RWPE1 (cell line): ENCODE measurements at regions not wholly inside any gene's neighbourhood (a gene's known extent, or its start where the extent isn't known, plus 50 kb on each side); places are given as distances from the start of the nearest gene placed in this dataset.

Experiments used
- CTCF ChIA-PET: fragments of 350-600 bp; sonication (Branson Sonifier 250); formaldehyde crosslinking; extraction: SDS; loops from one replicate; lab custom pipeline; 2021; lab: Yijun Ruan, JAX
- POLR2A ChIA-PET: fragments of 400-600 bp; formaldehyde crosslinking; extraction: SDS; loops from one replicate; lab custom pipeline; 2020; ENCODE audit warnings: antibody characterized with exemption; ENCODE audit not compliant: low non-redundant PET; lab: Yijun Ruan, JAX
- DNase-seq: peaks from one replicate; pipeline ENCODE4 v3.0.0; 2012; ENCODE audit warnings: low spot score
- H3K27ac ChIP-seq: fragments of 450-650 bp; 2 replicates; pipeline ENCODE4 v1.5.1; 2017
- CTCF ChIP-seq: fragments of 450-650 bp; conservative IDR thresholded peaks from 2 replicates; pipeline ENCODE4 v1.5.1; 2017; ENCODE audit warnings: low read depth, mild to moderate bottlenecking

DNA sequence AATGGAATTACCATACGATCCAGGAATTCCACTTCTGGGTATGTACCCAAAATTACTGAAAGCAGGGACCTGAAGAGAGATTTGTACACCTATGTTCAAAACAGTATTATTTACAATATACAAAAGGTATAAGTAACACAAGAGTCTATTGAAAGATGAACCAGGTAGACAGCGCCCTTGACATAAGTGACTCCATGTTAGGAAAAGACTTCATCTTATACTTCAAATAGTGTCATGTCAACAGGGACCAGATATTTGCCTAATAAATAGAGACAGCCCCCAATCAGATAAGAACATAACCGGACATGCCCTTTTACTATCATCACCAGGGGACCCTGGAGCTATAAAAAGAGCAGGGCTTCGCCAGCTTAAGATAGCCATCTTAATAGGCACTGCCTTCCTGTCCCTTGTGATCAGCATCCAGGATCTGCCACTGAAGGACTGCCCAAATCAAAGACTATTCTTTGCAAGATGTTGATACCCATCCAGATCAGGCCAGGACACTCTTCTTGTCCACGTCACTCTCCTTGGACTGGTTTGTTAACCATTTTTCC, 309.0 kb upstream of the SULF2 start:
- no peak for DNase-seq
- TF ChIP-seq CTCF, result no peak
- ChIA-PET POLR2A (no interaction called here), CTCF (no interaction called here)
- no peak overlapping the region for H3K27ac ChIP-seq

GRCh38 chr20:48092596-48093280, 307.5 kb upstream of the SULF2 start:
- DNase-seq, result no peak
- ChIA-PET POLR2A (no interaction called here), CTCF (interaction anchor here (0.8 kb wide), 1 partner anchor 13 kb away, joined by 3 read pairs; no protein-coding TSS in a partner anchor)
- TF ChIP-seq CTCF, result no peak
- H3K27ac ChIP-seq, result no peak overlapping the region

DNA sequence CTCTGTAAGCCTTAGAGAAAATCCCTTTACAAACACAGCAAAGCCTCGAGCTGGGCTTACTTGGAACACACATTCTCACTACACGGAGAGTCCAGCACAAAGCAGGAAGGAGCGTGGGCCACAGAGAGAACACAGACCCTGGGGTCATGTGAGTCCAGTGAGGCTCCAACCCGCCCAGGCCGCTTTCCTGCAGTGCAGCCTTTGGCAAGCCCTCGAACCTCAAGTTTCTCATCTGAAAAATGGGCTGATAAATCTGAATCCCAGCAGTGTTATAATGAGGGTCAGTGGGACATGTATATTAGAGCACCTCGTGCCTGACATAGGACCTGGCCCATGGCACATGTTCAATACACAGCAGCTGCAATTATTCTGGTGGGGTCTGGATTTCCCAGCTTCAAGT, 305.5 kb upstream of the SULF2 start:
- ChIA-PET POLR2A (no interaction called here), CTCF (interaction anchor here (0.6 to 1.0 kb wide), 3 partner anchors 14 to 169 kb away, joined by 3 to 5 read pairs (median 4); no protein-coding TSS in a partner anchor)
- H3K27ac ChIP-seq, result no peak overlapping the region
- no peak for DNase-seq
- TF ChIP-seq CTCF, result no peak

GRCh38 chr20:48090314-48090713, 305.0 kb upstream of the SULF2 start:
- POLR2A ChIA-PET, result no interaction called here
- CTCF ChIA-PET, result interaction anchor here (1.0 kb wide), 1 partner anchor 13 kb away, joined by 4 read pairs; no protein-coding TSS in a partner anchor
- no peak for TF ChIP-seq CTCF
- no peak for DNase-seq
- H3K27ac ChIP-seq, result no peak overlapping the region

- no peak for DNase-seq
- ChIA-PET CTCF (interaction anchor here (0.7 kb wide), 1 partner anchor 602 kb away, joined by 3 read pairs; no protein-coding TSS in a partner anchor), POLR2A (no interaction called here)
- TF ChIP-seq CTCF, result no peak
- H3K27ac ChIP-seq, result no peak overlapping the region
These were observed 295.3 kb upstream of the SULF2 start for GRCh38 chr20:48080583-48080982.

GRCh38 chr20:48079028-48079427, 293.7 kb upstream of the SULF2 start:
- DNase-seq, result no peak
- CTCF ChIA-PET, result interaction anchor here (0.6 to 1.0 kb wide), 2 partner anchors 47 to 92 kb away, joined by 3 to 4 read pairs; no protein-coding TSS in a partner anchor
- no peak for TF ChIP-seq CTCF
- POLR2A ChIA-PET, result no interaction called here
- no peak overlapping the region for H3K27ac ChIP-seq
